ENCODE measurements at regions not wholly inside any gene's neighbourhood (a gene's known extent, or its start where the extent isn't known, plus 50 kb on each side); places are given as distances from the start of the nearest gene placed in this dataset.

- TF ChIP-seq CTCF (IDR thresholded peaks at IDR 0.05) (no peak), POLR2A (IDR thresholded peaks at IDR 0.05) (no peak)
Observed at GRCh38 chr13:106108346-106108745, 427.1 kb downstream of the EFNB2 start.
